ENCODE measurements at regions not wholly inside any gene's neighbourhood (a gene's known extent, or its start where the extent isn't known, plus 50 kb on each side); places are given as distances from the start of the nearest gene placed in this dataset.
"Not testable (repeated sequence)": the region's sequence is repeated elsewhere in the genome, so short reads cannot be mapped to it uniquely, and the experiment has no call there.

DNA sequence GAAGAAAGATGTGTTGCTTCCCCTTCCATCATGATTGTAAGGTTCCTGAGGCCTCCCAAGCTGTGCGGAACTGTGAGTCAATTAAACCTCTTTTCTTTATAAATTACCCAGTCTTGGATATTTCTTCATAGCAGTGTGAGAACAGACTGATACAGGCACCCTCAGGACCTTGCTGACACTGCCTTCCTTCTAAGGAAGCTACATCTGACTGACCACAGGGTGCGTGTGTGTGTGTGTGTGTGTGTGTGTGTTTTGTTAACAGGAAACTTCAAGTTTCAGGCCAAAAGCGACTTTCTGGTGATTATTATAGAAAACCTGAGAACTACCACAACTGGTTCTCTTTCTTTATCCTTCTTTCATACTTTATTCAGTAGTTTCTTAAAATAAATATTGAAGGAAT lies 149.0 kb downstream of the CAPZA3 start (continued):
- TF ChIP-seq, protein P1, sequence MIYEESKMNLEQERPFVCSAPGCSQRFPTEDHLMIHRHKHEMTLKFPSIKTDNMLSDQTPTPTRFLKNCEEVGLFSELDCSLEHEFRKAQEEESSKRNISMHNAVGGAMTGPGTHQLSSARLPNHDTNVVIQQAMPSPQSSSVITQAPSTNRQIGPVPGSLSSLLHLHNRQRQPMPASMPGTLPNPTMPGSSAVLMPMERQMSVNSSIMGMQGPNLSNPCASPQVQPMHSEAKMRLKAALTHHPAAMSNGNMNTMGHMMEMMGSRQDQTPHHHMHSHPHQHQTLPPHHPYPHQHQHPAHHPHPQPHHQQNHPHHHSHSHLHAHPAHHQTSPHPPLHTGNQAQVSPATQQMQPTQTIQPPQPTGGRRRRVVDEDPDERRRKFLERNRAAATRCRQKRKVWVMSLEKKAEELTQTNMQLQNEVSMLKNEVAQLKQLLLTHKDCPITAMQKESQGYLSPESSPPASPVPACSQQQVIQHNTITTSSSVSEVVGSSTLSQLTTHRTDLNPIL (CRISPR knock-in tag; IDR thresholded peaks at IDR 0.05; ENCODE audit: low read depth), result no peak
- TF ChIP-seq ZC3H10 (CRISPR knock-in tag; IDR thresholded peaks at IDR 0.05) (no peak), OSR1 (CRISPR knock-in tag; IDR thresholded peaks at IDR 0.05) (no peak)

DNA sequence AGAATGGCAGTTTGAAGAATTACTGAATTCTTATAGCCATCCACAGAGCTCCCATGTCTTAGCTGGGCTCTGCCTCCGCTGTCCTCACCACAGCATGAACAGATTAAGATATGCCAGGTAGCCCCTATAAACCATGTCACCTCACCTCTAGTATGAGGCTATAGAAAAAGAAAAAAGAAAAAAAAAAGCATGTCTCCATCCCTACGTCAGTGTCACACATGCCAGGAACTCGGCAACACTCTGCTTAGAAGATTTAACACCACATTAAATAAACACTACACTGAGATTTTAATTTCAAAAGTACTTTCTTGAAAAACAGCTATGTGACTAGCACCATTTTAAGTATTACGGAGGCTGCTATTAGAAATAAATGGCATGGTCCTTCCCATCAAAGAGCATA lies 149.4 kb downstream of the CAPZA3 start:
- TF ChIP-seq CSDC2 (CRISPR knock-in tag; IDR thresholded peaks at IDR 0.05), result no peak
- TF ChIP-seq RARB (CRISPR knock-in tag; IDR thresholded peaks at IDR 0.05), result no peak
- TF ChIP-seq, protein P2, sequence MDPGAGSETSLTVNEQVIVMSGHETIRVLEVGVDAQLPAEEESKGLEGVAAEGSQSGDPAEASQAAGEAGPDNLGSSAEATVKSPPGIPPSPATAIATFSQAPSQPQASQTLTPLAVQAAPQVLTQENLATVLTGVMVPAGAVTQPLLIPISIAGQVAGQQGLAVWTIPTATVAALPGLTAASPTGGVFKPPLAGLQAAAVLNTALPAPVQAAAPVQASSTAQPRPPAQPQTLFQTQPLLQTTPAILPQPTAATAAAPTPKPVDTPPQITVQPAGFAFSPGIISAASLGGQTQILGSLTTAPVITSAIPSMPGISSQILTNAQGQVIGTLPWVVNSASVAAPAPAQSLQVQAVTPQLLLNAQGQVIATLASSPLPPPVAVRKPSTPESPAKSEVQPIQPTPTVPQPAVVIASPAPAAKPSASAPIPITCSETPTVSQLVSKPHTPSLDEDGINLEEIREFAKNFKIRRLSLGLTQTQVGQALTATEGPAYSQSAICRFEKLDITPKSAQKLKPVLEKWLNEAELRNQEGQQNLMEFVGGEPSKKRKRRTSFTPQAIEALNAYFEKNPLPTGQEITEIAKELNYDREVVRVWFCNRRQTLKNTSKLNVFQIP (CRISPR knock-in tag; IDR thresholded peaks at IDR 0.05; ENCODE audit: borderline replicate concordance, low read depth), result no peak
- no peak for TF ChIP-seq ZNF8 (CRISPR knock-in tag; IDR thresholded peaks at IDR 0.05)
- TF ChIP-seq OSR1 (CRISPR knock-in tag; IDR thresholded peaks at IDR 0.05), result no peak
- no peak for TF ChIP-seq ZFP30 (CRISPR knock-in tag; IDR thresholded peaks at IDR 0.05)
- no peak for TF ChIP-seq TOX (CRISPR knock-in tag; IDR thresholded peaks at IDR 0.05; ENCODE audit: borderline replicate concordance)
- ATAC-seq, result no peak

DNA sequence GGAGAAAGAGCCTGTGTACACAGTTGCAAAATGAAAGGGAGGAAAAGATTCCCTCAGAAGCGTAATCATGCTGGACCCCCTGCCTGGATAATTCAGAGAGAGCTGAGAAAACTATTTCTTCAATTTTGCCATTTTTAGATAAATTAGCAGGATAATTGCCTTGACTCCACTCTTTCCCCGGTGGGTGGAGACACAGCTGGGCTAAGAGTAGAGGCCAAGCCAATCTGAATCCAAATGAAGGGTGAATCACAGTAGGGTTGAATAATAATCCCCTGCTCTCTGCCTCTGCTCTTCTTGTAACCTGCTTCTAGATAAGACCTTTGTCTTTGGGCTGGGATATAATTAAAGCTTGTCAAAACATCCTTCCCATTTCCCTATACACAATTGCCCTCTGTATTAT lies 150.1 kb downstream of the CAPZA3 start:
- ATAC-seq, result no peak
- TF ChIP-seq TOX (CRISPR knock-in tag; IDR thresholded peaks at IDR 0.05; ENCODE audit: borderline replicate concordance) (no peak), ZFP3 (CRISPR knock-in tag; IDR thresholded peaks at IDR 0.05) (no peak), ZNF8 (CRISPR knock-in tag; IDR thresholded peaks at IDR 0.05) (no peak), ZNF565 (CRISPR knock-in tag; conservative IDR thresholded peaks at IDR 0.05; ENCODE audit: low read depth) (no peak), ISL1 (CRISPR knock-in tag; IDR thresholded peaks at IDR 0.05) (no peak), OSR1 (CRISPR knock-in tag; IDR thresholded peaks at IDR 0.05) (no peak), ZFP30 (CRISPR knock-in tag; IDR thresholded peaks at IDR 0.05) (no peak), ZC3H10 (CRISPR knock-in tag; IDR thresholded peaks at IDR 0.05) (no peak), RARB (CRISPR knock-in tag; IDR thresholded peaks at IDR 0.05) (no peak)
- TF ChIP-seq, protein P3, sequence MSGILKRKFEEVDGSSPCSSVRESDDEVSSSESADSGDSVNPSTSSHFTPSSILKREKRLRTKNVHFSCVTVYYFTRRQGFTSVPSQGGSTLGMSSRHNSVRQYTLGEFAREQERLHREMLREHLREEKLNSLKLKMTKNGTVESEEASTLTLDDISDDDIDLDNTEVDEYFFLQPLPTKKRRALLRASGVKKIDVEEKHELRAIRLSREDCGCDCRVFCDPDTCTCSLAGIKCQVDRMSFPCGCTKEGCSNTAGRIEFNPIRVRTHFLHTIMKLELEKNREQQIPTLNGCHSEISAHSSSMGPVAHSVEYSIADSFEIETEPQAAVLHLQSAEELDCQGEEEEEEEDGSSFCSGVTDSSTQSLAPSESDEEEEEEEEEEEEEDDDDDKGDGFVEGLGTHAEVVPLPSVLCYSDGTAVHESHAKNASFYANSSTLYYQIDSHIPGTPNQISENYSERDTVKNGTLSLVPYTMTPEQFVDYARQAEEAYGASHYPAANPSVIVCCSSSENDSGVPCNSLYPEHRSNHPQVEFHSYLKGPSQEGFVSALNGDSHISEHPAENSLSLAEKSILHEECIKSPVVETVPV (CRISPR knock-in tag; IDR thresholded peaks at IDR 0.05), result no peak
- TF ChIP-seq, protein P4, sequence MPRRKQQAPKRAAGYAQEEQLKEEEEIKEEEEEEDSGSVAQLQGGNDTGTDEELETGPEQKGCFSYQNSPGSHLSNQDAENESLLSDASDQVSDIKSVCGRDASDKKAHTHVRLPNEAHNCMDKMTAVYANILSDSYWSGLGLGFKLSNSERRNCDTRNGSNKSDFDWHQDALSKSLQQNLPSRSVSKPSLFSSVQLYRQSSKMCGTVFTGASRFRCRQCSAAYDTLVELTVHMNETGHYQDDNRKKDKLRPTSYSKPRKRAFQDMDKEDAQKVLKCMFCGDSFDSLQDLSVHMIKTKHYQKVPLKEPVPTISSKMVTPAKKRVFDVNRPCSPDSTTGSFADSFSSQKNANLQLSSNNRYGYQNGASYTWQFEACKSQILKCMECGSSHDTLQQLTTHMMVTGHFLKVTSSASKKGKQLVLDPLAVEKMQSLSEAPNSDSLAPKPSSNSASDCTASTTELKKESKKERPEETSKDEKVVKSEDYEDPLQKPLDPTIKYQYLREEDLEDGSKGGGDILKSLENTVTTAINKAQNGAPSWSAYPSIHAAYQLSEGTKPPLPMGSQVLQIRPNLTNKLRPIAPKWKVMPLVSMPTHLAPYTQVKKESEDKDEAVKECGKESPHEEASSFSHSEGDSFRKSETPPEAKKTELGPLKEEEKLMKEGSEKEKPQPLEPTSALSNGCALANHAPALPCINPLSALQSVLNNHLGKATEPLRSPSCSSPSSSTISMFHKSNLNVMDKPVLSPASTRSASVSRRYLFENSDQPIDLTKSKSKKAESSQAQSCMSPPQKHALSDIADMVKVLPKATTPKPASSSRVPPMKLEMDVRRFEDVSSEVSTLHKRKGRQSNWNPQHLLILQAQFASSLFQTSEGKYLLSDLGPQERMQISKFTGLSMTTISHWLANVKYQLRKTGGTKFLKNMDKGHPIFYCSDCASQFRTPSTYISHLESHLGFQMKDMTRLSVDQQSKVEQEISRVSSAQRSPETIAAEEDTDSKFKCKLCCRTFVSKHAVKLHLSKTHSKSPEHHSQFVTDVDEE (CRISPR knock-in tag; IDR thresholded peaks at IDR 0.05), result no peak
- TF ChIP-seq, protein P2 (CRISPR knock-in tag; IDR thresholded peaks at IDR 0.05; ENCODE audit: borderline replicate concordance, low read depth), result no peak

DNA sequence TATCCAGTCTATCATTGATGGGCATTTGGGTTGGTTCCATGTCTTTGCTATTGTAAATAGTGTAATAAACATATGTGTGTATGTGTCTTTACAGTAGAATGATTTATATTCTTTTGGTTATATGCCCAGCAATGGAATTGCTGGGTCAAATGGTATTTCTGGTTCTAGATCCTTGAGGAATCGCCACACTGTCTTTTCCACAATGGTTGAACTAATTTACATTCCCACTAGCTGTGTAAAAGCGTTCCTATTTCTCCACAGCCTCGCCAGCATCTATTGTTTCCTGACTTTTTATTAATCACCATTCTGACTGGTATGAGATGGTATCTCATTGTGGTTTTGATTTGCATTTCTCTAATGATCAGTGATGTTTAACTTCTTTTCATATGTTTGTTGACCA lies 152.7 kb downstream of the CAPZA3 start:
- ATAC-seq, result not testable (repeated sequence)

DNA sequence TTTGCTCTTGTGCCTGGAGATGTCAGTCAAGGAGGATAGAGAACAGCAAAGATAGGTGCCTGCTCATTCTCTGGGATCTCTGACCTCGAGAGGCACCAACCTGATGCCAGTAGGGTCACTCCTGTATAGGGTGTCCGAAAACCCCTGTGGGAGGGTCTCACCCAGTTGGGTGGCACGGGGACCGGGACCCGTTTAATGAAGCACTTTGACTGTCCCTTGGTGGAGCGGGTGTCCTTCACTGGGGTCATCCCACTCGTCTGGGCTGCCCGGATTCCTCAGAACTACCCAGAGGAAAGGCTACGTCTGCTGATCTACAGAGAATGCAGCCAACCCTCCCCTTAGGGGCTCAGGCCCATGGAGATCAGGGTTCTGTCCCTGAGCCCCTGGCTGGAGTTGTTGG lies 157.6 kb downstream of the CAPZA3 start:
- TF ChIP-seq, protein P2 (CRISPR knock-in tag; IDR thresholded peaks at IDR 0.05; ENCODE audit: borderline replicate concordance, low read depth), result no peak
- TF ChIP-seq ZNF8 (CRISPR knock-in tag; IDR thresholded peaks at IDR 0.05) (no peak), BACH2 (CRISPR knock-in tag; IDR thresholded peaks at IDR 0.05; ENCODE audit: borderline replicate concordance) (no peak), ESRRG (CRISPR knock-in tag; IDR thresholded peaks at IDR 0.05) (no peak), ZFP3 (CRISPR knock-in tag; IDR thresholded peaks at IDR 0.05) (no peak), ZFP30 (CRISPR knock-in tag; IDR thresholded peaks at IDR 0.05) (no peak), PPARA (CRISPR knock-in tag; IDR thresholded peaks at IDR 0.05; ENCODE audit: borderline replicate concordance) (no peak), ISL1 (CRISPR knock-in tag; IDR thresholded peaks at IDR 0.05) (no peak), ARNTL (CRISPR knock-in tag; IDR thresholded peaks at IDR 0.05; ENCODE audit: borderline replicate concordance, low read depth) (no peak), ZNF565 (CRISPR knock-in tag; conservative IDR thresholded peaks at IDR 0.05; ENCODE audit: low read depth) (no peak), ZNF70 (CRISPR knock-in tag; IDR thresholded peaks at IDR 0.05) (no peak)
- ATAC-seq, result no peak
